Stimulated activated CD4-positive, alpha-beta T cell treated with anti-CD3 and anti-CD28 coated beads, TNF-alpha, amount 100 ng/mL, for 48 hours (primary cell): ENCODE measurements at regions not wholly inside any gene's neighbourhood (a gene's known extent, or its start where the extent isn't known, plus 50 kb on each side); places are given as distances from the start of the nearest gene placed in this dataset.

Source experiments
- DNase-seq, 3 donors: peaks; one replicate each; pipeline ENCODE4 v3.0.0-alpha.2; 2020; ENCODE audit warnings: low read depth in 3 of 3

GRCh38 chr1:82972841-82973553 lies 1025.9 kb downstream of the TTLL7 start:
- no peak for DNase-seq

DNA sequence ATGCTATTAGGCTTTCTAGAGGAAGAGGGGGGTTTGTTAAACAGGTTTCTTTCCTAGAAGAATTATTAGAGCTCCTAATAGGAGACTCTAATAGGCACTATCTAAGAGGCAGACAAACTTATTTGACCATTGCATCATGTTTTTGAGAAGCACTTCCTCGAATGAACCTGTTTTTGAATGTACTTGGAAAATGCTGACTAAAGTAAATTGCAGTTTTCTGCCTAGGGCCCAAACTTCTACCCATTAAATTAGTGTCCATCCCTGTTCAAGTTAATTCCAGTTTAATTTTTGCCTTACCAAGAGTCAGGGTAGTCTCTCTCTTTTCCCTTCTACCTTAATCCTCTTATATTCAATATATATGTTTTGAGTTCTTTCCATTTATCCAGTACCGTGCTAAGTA lies 1029.6 kb downstream of the TTLL7 start:
- no peak for DNase-seq

DNA sequence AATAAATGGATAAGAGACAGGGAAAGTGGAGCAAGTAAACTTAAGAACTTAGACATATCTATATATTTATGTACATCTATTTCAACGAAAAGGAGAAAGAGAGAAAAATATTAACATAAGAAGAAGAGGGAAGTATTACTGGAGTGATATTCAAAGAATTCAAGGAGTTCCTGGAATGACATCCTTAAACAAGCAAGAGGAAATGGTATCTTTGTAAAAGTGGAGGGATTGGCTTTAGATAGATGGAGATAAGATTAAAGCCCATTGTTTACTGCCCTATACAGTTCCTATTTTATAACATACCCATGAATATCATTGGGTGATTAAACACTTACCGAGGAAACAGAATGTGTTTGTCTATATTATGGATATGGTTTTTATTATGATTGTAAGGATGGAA lies 1036.3 kb downstream of the TTLL7 start:
- DNase-seq = no peak

GRCh38 chr1:82950606-82951200 lies 1048.2 kb downstream of the TTLL7 start:
- DNase-seq = no peak

DNA sequence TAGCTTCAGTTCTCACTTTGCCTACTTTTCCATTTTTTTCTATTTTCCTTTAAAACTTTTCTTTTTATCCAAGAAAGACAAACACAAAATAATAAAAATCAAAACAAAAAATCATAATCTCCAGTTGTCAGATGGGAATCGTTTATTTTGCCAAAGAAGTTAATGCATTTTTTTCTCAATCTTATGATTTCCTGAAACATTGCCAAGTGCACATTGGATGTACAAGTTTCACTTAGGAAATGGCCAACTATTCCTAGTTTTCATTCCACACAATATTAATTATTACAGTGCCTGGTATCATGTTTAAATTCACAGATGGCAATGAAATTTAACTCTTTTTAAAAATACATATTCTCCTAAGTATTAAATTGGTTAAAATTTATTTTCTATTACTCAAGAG lies 1050.5 kb downstream of the TTLL7 start:
- DNase-seq = no peak

- no peak for DNase-seq
These were observed 1051.7 kb downstream of the TTLL7 start for GRCh38 chr1:82947278-82947677.

DNA sequence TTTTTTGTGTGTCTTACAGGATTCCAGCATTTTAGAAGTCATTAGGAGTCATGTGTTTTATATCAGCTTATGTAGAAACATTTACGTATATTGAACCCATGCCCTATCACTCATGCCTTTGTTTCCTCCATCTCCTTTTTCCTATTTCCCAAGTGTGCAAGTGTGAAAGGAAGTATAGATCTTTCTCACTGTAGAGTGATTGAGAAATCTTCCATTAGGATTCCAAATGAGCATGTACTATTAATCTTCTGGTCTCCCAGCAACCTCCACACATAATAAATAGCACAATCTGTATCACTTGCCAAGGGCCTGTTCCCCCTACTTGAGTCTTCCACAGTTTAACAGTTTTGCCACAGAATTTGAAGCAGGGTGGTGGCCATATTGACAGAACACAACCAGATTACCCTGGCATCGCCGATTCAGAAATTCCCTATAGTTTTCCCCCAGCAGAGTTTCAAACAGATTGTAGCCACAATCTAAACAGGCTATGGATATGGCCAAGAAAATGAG lies 1052.8 kb downstream of the TTLL7 start:
- DNase-seq = no peak

- no peak for DNase-seq
These were observed 1054.1 kb downstream of the TTLL7 start for GRCh38 chr1:82944822-82945221.

GRCh38 chr1:82934074-82934473 lies 1064.9 kb downstream of the TTLL7 start:
- no peak for DNase-seq

- no peak for DNase-seq
These were observed 1066.2 kb downstream of the TTLL7 start for GRCh38 chr1:82932727-82933126.

GRCh38 chr1:82932207-82932606 lies 1066.7 kb downstream of the TTLL7 start:
- no peak for DNase-seq

GRCh38 chr1:82931006-82931405 lies 1067.9 kb downstream of the TTLL7 start:
- no peak for DNase-seq

DNA sequence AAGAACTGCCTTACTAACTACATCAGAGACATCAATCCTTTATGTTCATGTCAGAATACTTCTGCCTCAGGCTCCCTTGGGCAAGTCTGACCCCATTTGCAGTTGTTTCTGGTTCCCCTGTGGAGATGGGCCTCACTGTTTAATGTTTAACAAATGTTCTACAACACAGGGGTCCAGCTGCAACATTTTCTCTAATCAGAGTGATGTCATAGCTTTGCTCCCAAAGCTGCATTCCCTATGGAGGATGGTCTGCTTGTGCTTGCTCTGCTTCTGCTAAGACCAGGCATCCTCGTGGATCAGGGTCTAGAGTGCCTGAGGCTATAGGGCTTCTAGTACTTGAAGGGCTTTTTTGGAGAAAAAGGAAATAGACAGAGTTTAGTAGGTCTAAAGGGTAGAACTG lies 1071.2 kb downstream of the TTLL7 start:
- no peak for DNase-seq

DNA sequence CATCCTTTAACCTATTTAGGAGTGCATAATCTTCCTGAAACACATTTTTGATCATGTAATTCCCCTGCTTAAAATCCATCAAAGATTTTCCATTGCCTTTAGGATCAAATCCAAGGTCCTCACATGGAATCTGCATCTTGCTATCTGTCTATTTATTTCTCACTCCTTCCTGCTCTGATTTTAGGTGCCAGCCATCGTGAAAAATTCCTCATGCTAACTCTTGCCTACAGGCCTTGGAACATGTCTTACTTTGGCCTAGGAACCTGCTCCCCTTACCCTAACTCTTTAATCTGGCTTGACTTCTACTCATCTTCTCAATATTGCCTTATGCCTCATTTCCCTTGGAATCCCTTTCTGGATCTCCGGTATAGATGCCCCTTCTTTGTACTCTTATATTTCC lies 1074.3 kb downstream of the TTLL7 start:
- DNase-seq = no peak

DNA sequence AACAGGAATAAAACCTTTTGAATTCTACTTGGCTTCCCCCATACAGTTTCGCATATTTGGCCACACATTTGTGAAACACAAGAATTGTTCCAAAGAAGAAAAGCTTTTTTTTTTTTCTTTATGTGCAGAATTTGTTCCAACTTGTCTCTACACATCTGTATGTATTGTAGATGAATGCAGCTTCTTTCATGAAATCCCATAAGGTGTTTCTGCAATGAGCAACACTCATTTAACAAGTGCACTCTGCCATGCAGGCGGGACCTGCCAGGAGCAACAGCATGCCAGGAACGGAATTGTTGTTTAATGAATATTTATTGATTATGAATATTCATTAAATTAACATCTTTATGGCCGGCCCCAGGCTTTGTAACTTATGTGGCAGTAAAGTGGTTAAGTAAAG lies 1075.0 kb downstream of the TTLL7 start:
- DNase-seq = no peak

DNA sequence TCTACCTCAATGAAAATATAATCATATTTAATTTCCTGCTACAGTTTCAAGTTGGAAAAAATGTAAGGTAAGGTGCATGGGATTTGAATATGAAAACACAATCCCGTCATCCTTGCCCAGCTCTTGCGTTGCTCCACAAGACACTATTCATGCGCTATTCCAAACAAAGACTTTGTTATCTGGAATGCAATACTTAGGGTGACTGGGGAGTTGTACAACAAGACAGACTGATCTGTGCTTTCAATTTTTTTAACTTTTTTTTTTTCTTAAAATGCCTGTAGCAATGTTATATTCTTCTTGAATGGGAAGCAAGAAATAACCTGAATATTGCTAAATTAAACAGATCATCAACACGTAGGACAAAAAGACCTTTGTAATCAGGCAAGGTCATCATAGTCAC lies 1077.2 kb downstream of the TTLL7 start:
- DNase-seq = no peak

GRCh38 chr1:82920418-82921248 lies 1078.3 kb downstream of the TTLL7 start:
- no peak for DNase-seq

DNA sequence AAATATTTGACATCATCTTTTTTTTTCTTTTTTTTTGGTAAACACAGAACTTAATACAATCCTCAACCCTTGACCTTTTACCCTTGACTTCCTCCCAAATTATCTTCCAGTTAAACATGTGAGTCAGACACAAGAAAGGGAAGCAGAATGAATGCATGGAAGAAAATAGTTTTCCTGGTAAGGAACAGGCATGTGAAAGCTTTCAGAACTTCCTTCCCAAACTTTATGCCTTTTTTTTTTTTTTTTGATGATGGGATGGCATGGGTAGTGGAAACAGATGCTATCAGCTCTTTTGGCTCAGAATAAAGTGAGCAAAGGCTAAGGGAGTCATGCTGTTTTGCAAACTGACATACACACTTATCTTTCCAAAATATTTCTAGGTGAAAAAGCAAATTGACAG lies 1079.1 kb downstream of the TTLL7 start:
- DNase-seq = no peak

- no peak for DNase-seq
These were observed 1091.6 kb downstream of the TTLL7 start for GRCh38 chr1:82907313-82907712.

DNA sequence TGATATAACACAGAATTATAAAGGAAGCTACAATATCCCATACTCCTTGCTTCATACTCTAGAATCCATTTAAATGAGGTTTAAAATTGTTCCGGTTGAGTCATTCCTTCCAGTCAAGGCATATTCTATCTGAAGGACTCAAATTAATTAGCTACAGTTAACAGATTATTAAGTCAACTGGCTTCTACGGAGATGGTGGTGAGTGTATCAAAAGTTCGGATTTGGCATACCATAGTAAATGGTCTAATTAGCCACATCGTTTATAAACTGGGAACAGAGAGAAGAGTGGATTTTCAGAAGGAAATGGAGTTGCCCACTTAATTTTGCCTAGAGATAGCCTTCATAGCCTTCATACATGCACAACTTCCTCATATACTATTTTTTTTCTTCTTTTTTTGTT lies 1095.3 kb downstream of the TTLL7 start:
- no peak for DNase-seq

DNA sequence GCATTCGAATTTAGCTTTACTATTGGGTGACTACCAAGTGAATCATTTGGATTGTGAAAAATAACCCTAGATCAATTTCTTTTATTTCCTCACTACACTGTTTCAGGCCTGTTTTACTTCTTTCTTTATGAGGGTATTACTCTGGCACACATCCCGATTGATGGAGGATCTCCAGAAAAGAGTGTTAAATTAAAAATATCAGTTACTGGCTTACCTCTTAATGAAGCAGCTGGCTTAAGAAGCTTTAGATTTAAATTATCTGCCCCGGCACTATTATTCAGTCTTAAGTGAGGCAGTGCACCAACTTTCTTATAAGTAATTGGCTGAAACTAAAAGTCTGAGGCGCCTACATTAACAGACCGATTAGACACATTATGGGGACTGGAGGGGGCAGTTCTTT lies 1097.4 kb downstream of the TTLL7 start:
- DNase-seq = no peak

DNA sequence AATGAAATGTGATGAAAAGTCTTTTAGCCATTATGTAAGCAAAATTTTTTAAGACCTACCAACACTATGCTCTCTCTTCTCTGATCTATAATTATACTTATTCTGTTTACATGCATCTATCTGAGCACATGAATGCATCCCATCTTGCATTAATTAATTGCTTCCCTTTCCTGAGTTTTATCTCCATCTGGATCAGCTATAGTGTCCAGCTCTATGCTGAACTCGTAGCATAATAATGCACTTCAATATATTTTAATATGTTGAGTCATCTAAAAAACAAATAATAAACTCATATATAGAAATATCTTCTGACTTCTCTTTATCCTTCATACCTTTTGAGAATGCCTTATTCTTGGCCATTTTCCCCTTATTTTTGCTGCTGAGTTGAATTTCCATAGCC lies 1097.8 kb downstream of the TTLL7 start:
- DNase-seq = no peak

- DNase-seq = no peak
These were observed 1098.3 kb downstream of the ADGRL2 start for GRCh38 chr1:82899017-82899416.
